HEK293 (cell line): ENCODE measurements at regions not wholly inside any gene's neighbourhood (a gene's known extent, or its start where the extent isn't known, plus 50 kb on each side); places are given as distances from the start of the nearest gene placed in this dataset.

Experiments used
- BCL11B ChIP-seq: fragments of 450-650 bp; formaldehyde crosslinking; IDR thresholded peaks from 2 replicates; pipeline ENCODE4 v1.5.1; 2016; ENCODE audit warnings: low read depth, missing biosample characterization, missing genetic modification characterization
- GLI2 ChIP-seq: fragments of 450-650 bp; formaldehyde crosslinking; IDR thresholded peaks from 2 replicates; pipeline ENCODE4; 2017; ENCODE audit warnings: missing biosample characterization, missing genetic modification characterization, low read depth, borderline replicate concordance
- ZNF324 ChIP-seq: fragments of 450-650 bp; formaldehyde crosslinking; IDR thresholded peaks from 2 replicates; pipeline ENCODE4 v1.5.1; 2016; ENCODE audit warnings: missing biosample characterization, missing genetic modification characterization
- ZNF660 ChIP-seq: fragments of 450-650 bp; IDR thresholded peaks from 2 replicates; pipeline ENCODE4 v1.5.1; 2018; ENCODE audit warnings: missing biosample characterization, mild to moderate bottlenecking, missing genetic modification characterization
- TF ChIP-seq, protein P1 (sequence below): fragments of 450-650 bp; IDR thresholded peaks from 2 replicates; pipeline ENCODE4 v1.5.1; 2018; ENCODE audit warnings: missing biosample characterization, missing genetic modification characterization
- TF ChIP-seq, protein P2 (sequence below): fragments of 450-650 bp; formaldehyde crosslinking; IDR thresholded peaks from 2 replicates; pipeline ENCODE4 v1.5.1; 2016; ENCODE audit warnings: missing biosample characterization, missing genetic modification characterization
- TF ChIP-seq, protein P3 (sequence below): sonication (generic); formaldehyde crosslinking; IDR thresholded peaks from 2 replicates; pipeline ENCODE4 v1.8.1; 2022; ENCODE audit warnings: mild to moderate bottlenecking, moderate library complexity, missing genetic modification reagents
- TF ChIP-seq, protein P4 (sequence below): fragments of 450-650 bp; formaldehyde crosslinking; IDR thresholded peaks from 2 replicates; pipeline ENCODE4 v1.5.1; 2016; ENCODE audit warnings: missing biosample characterization, missing genetic modification characterization

DNA sequence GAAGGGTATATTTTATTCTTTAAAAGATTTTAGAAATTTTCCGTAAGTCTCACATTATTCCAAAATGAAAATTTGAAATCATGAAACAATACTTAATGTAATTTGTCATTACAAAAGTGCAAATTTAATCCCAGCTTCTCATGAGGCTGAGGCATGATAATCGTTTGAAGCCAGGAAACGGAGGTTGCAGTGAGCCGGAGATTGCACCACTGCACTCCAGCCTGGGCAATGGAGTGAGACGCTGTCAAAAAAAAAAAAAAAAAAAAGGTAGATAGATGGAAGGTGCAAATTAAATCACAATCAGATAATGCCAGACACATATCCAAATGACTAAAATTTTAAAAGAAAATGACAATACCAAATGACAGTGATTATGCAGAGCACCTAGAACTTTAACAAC is 644.2 kb downstream of the FAM181B start:
- no peak for TF ChIP-seq BCL11B (tag by site-specific recombination)
- TF ChIP-seq ZNF324 (tag by site-specific recombination), result no peak
- TF ChIP-seq, protein P1, sequence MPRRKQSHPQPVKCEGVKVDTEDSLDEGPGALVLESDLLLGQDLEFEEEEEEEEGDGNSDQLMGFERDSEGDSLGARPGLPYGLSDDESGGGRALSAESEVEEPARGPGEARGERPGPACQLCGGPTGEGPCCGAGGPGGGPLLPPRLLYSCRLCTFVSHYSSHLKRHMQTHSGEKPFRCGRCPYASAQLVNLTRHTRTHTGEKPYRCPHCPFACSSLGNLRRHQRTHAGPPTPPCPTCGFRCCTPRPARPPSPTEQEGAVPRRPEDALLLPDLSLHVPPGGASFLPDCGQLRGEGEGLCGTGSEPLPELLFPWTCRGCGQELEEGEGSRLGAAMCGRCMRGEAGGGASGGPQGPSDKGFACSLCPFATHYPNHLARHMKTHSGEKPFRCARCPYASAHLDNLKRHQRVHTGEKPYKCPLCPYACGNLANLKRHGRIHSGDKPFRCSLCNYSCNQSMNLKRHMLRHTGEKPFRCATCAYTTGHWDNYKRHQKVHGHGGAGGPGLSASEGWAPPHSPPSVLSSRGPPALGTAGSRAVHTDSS (tag by site-specific recombination), result no peak
- TF ChIP-seq, protein P2, sequence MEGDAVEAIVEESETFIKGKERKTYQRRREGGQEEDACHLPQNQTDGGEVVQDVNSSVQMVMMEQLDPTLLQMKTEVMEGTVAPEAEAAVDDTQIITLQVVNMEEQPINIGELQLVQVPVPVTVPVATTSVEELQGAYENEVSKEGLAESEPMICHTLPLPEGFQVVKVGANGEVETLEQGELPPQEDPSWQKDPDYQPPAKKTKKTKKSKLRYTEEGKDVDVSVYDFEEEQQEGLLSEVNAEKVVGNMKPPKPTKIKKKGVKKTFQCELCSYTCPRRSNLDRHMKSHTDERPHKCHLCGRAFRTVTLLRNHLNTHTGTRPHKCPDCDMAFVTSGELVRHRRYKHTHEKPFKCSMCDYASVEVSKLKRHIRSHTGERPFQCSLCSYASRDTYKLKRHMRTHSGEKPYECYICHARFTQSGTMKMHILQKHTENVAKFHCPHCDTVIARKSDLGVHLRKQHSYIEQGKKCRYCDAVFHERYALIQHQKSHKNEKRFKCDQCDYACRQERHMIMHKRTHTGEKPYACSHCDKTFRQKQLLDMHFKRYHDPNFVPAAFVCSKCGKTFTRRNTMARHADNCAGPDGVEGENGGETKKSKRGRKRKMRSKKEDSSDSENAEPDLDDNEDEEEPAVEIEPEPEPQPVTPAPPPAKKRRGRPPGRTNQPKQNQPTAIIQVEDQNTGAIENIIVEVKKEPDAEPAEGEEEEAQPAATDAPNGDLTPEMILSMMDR, result no peak
- TF ChIP-seq GLI2 (tag by site-specific recombination), result no peak
- TF ChIP-seq ZNF660, result no peak
- TF ChIP-seq, protein P3, sequence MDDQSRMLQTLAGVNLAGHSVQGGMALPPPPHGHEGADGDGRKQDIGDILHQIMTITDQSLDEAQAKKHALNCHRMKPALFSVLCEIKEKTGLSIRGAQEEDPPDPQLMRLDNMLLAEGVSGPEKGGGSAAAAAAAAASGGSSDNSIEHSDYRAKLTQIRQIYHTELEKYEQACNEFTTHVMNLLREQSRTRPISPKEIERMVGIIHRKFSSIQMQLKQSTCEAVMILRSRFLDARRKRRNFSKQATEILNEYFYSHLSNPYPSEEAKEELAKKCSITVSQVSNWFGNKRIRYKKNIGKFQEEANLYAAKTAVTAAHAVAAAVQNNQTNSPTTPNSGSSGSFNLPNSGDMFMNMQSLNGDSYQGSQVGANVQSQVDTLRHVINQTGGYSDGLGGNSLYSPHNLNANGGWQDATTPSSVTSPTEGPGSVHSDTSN, result no peak
- TF ChIP-seq, protein P4, sequence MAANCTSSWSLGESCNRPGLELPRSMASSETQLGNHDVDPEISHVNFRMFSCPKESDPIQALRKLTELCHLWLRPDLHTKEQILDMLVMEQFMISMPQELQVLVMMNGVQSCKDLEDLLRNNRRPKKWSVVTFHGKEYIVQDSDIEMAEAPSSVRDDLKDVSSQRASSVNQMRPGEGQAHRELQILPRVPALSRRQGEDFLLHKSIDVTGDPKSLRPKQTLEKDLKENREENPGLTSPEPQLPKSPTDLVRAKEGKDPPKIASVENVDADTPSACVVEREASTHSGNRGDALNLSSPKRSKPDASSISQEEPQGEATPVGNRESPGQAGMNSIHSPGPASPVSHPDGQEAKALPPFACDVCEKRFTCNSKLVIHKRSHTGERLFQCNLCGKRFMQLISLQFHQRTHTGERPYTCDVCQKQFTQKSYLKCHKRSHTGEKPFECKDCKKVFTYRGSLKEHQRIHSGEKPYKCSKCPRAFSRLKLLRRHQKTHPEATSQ (tag by site-specific recombination), result no peak
